Fibroblast of upper back skin (primary cell): ENCODE measurements at regions not wholly inside any gene's neighbourhood (a gene's known extent, or its start where the extent isn't known, plus 50 kb on each side); places are given as distances from the start of the nearest gene placed in this dataset.
A peak's percentile ranks its signal among the peaks of the same experiment; 100 is the strongest.

Experiments
- DNase-seq: peaks from one replicate; pipeline ENCODE4 v3.0.0-alpha.2; 2013

DNA sequence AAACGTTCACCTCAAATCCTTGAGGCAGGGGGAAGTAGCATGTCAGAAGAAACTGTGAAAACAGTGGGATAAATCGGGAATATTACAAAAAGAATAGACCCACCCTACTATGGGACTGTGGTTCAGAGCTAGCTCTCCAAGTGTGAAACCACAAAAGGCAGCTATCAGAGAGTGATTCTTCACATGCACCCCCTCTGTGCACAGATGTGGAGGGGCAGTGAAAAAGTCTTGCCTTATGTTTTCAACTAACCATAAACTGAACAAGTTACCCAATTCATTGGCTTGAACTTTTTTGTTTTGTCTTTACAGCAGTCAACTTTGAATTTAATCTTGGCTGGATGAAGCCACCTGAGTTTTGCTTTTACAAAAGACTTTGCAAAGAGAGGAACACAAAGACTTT is 98.8 kb upstream of the NR4A3 start:
- peak; percentile 7 for DNase-seq

- DNase-seq, result no peak
Measured at GRCh38 chr9:99724640-99725039, 97.0 kb upstream of the NR4A3 start.

DNA sequence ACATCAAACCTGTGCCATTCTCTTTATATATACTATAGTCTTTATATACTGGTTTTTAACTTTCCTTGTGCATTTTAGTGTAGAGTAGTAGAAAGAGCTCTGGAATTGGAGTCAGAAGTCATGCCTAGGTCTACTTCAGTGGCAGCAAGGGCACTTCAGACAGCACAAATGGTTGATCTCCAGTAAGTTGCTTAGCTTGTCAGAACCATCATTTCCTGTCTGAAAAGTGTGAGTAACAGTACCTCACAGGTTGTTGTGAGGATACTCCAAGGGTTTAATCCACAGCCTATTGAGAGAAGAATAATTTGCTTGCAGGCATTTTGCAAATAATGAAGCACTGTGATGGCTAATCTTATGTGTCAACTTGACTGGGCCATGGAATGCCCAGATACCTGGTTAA is 95.8 kb upstream of the NR4A3 start:
- DNase-seq, result no peak

DNA sequence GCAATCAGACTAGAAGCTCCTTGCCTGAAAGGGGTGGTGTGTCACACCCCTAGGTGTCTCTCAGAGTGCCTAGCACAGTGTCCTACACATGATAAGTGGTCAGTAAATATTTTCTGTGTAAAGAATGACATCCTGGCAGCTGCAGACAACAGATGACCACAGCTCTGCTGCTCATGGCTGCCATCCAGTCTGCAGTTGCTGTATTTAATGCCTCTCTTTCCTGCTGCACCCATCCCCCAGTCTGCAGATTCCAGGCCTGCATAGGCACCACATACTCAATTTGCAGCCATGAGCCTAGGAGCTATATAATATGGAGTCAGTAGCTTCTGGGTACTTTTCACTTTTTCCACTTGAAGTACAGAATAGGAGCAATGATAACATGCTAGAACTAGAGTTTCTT is 94.9 kb upstream of the NR4A3 start:
- peak; percentile 49 for DNase-seq

DNA sequence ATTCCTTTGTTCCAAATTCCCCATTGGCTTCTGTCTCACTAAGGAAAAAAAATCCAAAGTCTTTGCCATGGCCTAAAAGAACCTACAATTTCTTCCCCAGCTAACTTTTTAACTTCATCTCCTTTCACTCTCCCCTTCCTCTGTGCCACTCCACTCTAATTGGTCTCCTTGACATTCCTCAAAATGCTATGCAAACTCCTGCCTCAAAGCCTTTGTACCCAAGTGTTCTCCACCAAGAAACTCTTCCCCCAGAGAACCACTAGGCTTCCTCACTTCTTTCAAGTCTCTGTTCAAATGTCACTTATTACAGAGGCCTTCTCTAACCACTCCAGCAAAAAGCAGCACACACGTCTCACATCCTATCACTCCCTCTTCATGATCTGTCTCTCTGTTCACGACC is 91.6 kb upstream of the NR4A3 start:
- DNase-seq, result no peak

- DNase-seq, result no peak
Measured at GRCh38 chr9:99731950-99732349, 89.7 kb upstream of the NR4A3 start.

DNA sequence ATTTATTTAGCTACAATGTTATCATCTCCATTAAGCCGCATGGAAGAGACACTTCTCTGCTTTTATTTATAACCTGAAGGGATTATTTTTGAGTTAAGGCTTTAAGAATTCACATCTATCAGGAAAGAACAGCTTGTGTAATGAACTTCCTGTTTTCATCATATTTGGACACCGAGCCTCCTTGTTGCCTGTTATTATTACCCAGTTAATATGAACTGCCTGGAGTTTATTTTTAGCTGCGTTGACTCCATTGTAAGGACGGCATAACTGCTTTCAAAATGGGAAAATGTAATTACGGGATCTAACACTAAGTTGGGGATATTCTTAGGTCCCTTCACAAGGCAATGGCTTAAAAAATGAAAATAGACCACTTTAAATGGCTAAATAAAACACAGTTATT is 89.0 kb upstream of the NR4A3 start:
- no peak for DNase-seq

DNA sequence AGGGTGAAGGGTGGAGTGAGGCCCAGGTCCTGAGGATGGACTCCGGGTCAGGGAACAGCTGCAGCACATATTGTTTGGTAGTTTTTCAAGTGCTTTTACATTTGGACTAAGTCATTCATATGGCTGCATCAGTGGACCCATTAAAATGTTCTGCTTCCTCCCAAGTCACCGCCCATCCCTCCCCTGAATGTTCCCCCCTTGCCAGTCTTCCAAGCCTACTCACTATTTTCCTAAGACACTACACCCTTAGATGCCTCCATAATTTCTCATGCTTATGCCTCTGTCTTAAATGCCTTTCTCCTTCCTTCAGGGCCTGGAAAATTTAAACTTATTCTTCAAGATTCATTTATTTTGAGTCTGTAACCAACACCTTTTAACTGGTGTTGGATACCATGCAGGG is 86.6 kb upstream of the NR4A3 start:
- DNase-seq, result no peak

- peak; percentile 59 for DNase-seq
Measured at GRCh38 chr9:99736291-99736690, 85.4 kb upstream of the NR4A3 start.

DNA sequence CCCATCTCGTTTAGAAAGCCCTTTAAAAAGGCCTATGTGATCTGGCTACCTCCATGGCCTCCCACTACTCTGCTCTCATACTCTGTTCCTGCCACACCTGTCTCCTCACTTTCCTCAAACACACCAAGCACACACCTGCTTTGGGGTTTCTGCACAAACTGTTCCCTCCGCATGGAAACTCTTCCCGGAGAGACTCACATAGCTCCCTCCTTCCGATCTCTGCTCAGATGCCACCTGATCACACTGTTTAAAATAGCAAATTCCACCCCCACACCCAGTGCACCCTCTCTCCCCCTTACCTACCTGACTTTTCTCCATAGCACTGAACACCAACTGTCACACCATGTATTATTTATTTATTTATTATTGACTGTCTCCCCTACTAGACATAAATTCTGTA is 84.0 kb upstream of the NR4A3 start:
- DNase-seq, result no peak

GRCh38 chr9:99743006-99743405 is 78.7 kb upstream of the NR4A3 start:
- no peak for DNase-seq

DNA sequence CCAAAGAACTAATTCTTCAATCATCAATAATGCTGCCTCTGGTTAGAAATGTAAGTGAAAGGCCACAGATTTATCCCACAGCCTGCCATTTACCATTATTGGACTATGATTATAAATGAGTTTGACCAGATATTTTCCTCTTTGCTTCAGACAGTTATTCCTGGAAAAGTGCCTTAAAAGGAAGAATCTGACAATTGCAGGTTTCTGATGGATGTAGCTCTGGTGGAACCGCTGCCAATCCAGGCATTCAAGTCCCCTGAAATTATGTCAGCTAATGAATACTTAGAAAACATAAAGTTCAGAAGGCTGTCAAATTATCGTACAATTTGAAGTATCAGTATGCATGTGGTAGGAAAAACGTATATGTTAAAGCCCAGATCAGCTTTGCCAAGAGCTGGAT is 78.2 kb upstream of the NR4A3 start:
- no peak for DNase-seq

- DNase-seq, result no peak
Measured at GRCh38 chr9:99744132-99744531, 77.6 kb upstream of the NR4A3 start.

GRCh38 chr9:99745085-99745484 is 76.6 kb upstream of the NR4A3 start:
- DNase-seq, result no peak

GRCh38 chr9:99746406-99746805 is 75.3 kb upstream of the NR4A3 start:
- DNase-seq, result no peak

DNA sequence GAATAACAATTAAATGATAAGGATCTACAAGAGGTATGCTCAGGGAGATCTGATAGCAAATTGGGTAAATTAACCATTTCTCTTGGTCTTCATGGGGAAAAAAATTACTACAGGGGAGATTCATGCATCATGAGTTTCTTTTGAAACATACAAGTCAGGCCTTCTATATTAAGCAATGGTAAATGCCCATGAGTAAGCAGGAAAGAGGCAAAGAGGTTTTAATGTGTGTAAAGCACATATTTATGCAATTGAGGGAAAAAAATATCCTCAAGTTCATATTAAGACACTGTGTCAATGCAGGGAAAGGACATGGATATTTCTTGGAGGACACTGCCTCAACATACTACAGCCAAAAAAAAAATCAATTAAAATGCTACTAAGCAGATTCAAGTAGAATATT is 73.4 kb upstream of the NR4A3 start:
- peak; percentile 22 for DNase-seq

- no peak for DNase-seq
Measured at GRCh38 chr9:99748676-99749075, 73.0 kb upstream of the NR4A3 start.

DNA sequence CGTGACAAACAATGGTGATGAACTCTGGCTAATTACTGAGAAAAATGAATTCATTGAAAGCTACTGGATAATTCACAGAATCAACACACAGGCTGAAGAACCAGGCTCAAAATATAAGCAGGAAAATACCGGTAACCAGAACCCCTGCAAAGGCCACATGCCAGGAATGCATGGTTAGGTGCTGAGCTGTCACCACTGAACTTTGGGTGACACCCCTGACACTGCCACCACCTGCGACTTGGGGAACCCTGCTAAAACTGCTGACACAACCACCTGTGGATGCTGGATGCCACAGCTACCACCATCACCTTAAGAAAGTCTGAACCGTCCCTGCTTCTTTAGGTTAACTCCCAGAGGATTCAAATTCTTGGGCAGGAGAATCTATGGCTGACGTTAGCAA is 72.0 kb upstream of the NR4A3 start:
- DNase-seq, result no peak

DNA sequence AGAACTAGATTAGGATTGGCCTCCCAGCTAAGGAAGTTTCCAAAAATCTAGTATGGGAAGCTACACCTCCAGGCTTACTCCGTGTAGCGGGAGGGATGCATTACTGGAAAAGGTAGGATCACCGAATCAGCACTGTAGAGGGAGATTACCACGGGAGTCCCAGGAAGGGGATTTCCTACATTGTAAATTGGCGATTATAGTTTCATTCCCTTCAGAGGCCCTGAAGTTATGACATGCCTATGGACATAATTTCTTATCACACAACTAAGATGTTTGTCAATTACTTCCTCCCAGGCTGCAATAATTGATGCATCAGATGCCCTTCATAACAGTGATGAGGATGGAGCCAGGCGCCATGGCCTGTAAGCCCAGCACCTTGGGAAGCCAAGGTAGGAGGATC is 71.2 kb upstream of the NR4A3 start:
- DNase-seq, result no peak

GRCh38 chr9:99752417-99753109 is 69.1 kb upstream of the NR4A3 start:
- peak; percentile 93 for DNase-seq

GRCh38 chr9:99753436-99753835 is 68.2 kb upstream of the NR4A3 start:
- DNase-seq, result peak; percentile 17

GRCh38 chr9:99760421-99760820 is 61.3 kb upstream of the NR4A3 start:
- DNase-seq, result no peak

DNA sequence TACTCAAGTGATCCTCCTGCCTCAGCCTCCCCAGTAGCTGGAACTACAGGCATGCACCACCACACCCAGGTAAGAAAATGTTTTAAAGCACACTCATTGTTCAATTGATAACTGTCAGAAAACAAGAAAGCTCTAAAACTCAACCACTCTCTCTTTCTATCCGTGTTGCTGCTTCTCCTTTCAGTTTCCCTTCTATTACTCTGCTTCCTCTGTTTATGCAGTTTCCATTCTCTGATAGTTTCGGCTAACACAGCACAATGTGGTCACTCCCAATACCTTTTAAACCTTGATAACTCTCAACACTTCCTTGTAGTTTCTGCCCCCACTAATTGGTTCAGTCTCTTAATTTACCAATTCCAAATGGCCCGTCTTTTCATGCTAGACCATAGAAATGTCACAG is 59.2 kb upstream of the NR4A3 start:
- no peak for DNase-seq
